HG03575 (cell line): ENCODE measurements at regions not wholly inside any gene's neighbourhood (a gene's known extent, or its start where the extent isn't known, plus 50 kb on each side); places are given as distances from the start of the nearest gene placed in this dataset.

Experiments used
- ATAC-seq: cut with Tn5 transposase; IDR thresholded peaks from one replicate; pipeline ENCODE4 v1.9.1; 2021; ENCODE audit not compliant: unreplicated experiment, insufficient number of reproducible peaks, low FRiP score; ENCODE audit errors: extremely low read depth

GRCh38 chr21:28636752-28637691 lies 355.7 kb downstream of the LTN1 start:
- ATAC-seq = no peak

DNA sequence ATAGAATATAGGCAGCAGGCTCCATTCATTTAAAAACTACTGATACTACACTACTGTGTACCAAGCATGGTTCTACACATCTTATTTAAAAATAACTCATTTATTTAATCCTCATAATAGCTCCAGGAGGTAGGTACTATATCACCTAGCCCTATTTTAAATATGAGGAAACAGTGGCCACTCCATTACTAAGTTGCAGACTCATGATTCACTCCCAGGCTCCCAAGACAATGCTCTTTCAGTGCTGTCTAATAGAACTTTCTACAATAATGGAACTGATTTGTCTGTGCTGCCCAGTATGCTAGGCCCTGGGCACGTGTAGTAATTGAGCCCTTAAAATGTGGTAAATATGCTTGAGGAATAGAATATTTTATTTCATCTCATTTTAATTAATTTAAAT lies 357.1 kb downstream of the LTN1 start:
- ATAC-seq = no peak

DNA sequence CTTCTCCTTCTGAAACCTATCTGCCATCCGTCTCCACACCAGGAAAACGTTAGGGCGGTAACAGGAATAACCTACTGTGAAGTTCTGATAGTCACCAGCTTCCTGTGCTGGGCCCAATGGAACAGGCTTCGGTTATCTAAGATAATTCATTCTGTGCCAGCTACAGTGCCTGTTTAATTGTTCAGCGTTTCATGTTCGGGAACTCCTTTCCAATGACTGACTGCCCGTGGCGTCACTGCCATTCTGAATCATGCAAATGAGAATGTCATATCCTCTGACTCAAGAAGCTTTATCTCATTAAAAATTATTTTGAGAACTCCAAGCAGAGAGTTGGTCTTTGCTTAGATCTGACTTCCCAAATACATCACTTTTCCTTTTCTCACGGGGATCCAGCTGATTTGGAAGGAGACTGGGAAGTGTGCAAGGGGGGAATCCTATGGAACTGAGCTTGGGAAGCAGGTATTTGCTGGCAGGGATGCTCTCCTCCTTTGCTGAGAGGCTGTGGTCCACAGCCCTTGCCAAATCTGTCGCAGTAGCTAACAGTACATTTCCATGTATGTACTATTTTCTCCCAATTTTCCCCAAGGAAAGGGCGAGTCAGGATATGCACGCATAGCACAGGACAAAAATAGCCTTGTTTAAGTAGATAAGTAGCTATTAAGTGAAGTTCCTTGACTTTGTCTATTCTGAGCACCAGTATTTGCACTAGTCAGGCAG lies 358.7 kb downstream of the LTN1 start:
- no peak for ATAC-seq

DNA sequence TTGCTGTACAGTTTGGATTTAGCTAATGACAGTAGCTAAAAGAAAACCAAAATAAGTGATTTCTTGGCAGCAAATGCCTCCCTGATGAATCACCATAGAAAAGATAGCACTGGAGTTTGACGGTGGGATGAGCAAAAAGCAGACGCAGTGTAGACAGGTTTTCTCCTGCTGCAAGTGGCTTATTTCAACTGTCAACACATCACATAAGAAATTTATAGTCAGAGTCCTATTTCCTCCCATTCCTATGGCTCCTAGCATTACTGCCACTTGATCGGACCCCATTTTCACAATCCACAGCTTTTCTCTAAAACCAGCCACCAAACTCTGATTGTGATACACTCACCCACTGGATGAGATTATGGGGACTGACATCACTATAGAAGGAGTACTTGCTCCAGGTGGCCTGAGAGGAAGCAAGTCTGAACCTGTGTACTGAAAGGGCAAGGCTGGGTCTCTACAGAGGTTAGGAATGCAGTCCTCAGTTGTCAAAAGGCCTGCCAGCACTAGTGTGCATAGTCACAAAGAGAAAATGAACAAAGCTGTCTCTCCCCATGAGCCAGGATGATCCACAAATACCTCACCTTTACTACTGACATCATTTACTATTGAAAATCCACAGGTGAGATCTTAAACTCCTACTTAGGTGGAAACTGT lies 359.8 kb downstream of the LTN1 start:
- no peak for ATAC-seq

- ATAC-seq = no peak
Observed at GRCh38 chr21:28627691-28628090, 365.0 kb downstream of the LTN1 start.

DNA sequence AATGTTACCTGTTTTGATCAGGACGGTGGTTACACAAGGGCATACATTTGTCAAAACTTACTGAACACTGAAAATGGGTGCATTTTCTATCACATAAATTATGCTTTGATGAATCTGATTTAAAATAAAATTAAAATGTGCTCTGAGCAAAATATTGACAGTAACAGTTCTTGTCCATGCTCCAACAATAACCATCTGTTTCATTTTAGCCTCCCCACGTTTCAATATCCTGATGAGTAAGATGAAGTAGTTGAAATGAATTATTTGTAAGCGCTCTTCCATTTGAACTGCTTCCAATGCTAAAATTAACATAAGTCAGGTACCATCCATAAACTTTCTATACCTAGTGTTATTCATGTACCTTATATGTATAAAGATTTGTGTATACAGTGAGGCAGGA lies 365.4 kb downstream of the LTN1 start:
- no peak for ATAC-seq

DNA sequence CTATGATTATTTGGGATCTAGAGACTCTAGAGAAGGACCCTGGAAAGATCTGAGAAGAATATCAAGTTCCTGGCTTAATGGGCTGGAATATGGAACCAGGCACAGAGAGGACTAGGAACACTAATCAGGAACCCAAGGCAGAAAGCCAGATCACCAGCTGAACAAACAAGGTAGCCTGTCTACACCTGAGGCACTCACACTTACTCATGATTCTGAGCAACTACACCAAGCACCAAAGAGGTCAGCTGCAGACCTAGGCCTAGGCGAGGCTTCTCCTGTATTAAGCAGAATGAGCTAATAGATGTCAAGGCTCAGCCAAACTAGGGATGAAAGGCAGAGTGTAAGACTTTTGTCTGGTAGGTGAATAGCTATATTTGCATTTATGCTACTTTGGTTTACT lies 368.1 kb downstream of the LTN1 start:
- no peak for ATAC-seq

DNA sequence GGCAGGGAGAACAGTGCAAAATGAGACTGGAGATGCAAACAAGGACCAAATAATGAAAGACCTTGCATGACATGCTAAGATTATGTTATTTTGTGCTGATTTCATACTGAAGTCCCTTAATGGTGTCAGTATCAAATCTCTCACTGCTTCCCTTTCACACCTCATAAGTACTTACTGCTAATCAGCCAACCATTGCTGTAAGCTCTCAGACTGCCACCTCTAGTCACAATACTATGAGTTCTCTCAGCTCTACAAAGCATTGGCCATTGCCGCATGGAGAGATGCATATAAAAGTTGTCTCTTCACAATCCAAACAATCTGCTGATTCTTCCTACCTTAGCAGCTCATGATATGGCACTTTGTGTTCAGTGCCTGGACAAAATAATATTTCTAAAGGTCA lies 375.4 kb downstream of the LTN1 start:
- no peak for ATAC-seq

GRCh38 chr21:28615276-28615675 lies 377.4 kb downstream of the LTN1 start:
- ATAC-seq = no peak

DNA sequence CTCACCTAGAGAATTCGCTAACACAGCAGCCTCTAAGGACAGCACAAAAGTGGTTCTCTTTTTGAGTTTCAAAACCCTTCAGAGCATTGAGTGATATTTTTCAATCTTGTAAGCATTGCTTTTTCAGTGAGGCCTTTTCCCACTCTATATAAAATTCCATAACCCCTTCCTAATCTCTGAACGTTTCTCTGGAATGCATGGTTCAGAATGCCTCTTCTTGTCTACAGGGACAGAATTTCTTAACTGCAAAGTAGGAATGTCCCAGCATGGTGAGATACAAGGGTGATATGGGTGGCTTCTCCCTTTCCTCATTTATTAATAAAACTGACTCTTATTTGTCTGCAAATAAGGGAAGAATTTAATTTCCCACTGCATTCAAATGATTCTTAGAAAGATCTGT lies 377.9 kb downstream of the LTN1 start:
- ATAC-seq = no peak

DNA sequence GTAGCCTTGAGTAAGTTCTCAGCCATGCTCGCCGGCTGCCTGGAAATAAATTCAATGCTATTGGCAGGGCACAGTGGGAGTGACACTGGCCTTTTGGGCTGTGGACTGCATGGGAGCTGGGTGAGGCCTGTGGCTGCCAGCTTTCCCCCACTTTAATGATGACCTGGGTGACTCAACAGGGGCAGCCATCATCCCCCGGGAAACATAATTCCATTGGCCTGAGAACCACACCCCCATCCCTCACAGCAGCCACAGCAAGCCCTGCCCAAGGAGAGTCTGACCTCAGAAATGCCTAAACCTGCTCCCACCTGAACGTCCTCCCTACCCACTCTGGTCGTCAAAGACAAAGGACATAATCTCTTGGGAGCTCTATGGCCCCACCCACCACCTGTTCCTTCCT lies 384.0 kb downstream of the LTN1 start:
- no peak for ATAC-seq

DNA sequence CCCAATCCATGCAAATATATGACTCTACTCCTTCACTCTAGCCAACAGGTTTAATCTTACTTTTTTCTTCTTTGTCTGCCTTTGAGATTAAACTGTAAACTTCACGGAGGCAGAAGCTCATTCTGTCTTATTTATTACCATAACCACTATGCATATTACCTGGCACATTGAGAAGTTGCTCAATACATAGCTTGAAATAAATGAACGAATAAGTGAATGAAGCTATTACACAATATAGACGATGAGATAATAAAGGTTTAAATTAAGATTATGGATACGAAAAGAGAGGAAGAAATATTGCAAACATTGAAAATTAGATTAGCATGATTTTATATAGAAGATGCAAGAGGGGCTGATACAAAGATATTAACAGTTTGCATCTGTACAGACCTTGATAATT lies 385.1 kb downstream of the LTN1 start:
- ATAC-seq = no peak

- peak; percentile 97 for ATAC-seq
Observed at GRCh38 chr21:28604946-28605537, 387.6 kb downstream of the LTN1 start.

DNA sequence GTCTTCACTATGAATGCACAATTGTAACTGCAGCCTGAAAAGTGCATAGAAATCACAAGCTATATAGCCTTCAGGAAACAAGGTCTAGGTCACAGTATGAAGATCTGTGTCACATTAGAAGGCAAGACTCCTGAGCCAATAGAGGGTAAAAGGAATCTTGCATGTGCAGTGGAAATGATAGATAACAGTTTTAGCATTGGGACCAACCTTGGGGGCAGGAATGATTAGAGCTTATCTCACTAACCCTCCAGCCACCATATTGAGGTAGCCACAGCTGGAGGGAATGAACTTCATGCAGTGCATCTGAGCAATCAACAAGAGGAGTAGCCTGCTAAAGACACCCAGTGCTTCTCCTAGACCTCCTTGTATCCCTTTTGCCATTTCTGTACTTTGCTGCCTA lies 390.1 kb downstream of the LTN1 start:
- ATAC-seq = no peak

DNA sequence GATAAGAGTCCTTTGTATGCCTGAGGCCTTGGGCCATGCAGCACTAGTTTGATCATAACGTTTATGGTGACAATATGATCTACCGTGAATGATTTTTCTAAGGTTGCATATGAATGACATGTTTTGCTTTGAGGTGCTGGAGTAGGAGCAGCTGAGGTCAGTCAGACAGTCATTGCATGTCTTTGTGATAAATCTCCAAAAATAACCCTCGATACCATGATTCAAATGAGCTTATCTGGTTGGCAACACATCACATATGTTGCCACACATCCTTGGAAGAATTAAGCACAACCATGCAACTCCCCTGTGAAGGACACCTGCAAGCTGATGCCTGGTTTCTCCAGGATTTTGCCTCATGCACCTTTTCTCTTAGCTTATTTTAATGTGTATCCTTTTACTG lies 394.5 kb downstream of the LTN1 start:
- no peak for ATAC-seq

DNA sequence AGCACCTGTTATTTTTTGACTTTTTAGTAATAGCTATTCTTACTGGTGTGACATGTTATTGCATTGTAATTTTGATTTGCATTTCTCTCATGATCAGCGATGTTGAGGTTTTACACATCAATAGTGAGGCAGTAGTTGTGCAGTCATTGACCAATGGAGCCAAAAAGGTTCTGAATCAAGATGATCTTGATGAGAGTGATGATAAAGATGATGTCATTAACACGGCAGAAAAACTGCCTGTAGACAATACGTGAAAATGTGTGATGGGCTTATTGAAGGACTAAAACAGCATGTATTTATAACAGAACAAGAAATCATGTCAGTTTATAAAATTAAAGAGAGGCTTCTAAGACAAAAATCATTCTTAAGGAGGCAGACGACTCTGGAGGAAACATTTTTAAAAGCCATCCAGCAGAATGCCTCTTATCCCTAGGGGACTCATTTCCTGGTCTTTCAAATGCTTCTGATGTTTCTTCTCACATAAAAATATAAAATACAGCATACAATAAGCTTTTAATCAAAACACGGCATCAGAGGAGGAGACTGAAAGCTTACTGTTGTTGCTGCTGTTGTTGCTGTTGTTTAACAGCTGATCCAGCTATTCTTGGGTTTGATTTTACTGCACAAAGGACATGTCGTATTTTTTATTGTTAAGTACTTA lies 400.3 kb downstream of the LTN1 start:
- no peak for ATAC-seq

DNA sequence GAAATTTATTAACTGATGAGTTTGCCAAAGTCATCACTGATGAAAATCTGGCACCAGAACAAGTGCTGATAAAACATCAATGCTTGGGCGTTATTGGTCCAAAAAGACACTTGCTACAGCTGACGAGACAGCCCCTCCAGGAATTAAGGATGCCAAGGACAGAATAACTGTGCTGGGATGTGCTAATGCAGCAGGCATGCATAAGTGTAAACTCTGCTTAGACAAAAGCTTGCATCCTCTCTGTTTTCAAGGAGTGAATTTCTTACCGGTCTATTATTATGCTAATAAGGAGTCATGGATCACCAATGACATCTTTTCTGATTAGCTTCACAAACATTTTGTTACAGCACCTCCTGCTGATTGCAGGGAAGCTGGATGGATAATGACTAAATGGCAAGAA lies 402.0 kb downstream of the LTN1 start:
- no peak for ATAC-seq

DNA sequence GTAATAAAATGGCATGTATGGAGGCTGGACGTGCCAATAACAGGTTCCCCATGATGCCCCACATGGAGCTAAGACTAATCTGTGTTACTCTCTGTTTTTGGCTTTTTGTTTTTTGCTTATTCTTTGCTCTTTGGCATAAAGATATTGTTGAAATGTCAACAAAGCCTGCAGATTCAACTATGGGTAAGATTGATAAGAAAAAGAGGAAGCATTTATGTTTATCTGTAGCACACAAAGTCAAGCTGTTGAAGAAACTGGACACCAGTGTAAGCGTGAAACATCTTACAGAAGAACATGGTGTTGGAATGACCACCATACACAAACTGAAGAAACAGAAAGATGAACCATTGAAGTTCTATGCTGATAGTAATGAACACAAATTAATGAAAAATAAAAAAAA lies 402.7 kb downstream of the LTN1 start:
- no peak for ATAC-seq

DNA sequence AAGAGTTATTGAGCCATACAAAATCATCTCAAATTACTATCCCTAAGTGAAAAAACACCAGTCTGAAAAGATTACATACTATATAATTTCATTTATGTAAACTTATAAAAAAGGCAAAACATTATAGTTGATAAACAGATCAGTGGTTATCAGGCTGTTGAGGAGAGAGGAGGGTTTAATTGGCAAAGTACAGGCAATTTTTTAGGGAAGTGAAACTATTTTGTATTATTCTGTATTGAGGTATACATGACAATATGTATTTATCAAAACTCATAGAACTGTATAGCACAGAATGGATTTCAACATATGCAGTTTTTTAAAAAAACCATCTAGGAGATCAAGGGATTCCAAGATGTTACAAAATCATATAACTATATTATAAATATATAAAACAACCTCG lies 403.7 kb downstream of the LTN1 start:
- ATAC-seq = no peak
